ENCODE measurements at regions not wholly inside any gene's neighbourhood (a gene's known extent, or its start where the extent isn't known, plus 50 kb on each side); places are given as distances from the start of the nearest gene placed in this dataset.

GRCh38 chr4:55269995-55270394 is 76.0 kb upstream of the SRD5A3 start:
- no peak for DNase-seq (ENCODE audit: extremely low spot score, unreplicated experiment)
- Mint-ChIP-seq H3K27me3 (ENCODE audit: unreplicated experiment) (peaks cover 43% of the 10 kb centered on the region), H3K27ac (ENCODE audit: unreplicated experiment) (no peak overlapping the region), H3K36me3 (ENCODE audit: unreplicated experiment) (no peaks in the 10 kb centered on the region), H3K4me1 (ENCODE audit: unreplicated experiment) (no peaks in the 10 kb centered on the region), H3K4me3 (ENCODE audit: unreplicated experiment) (no peak overlapping the region), H3K9me3 (ENCODE audit: unreplicated experiment) (no peaks in the 10 kb centered on the region)
- no peak for TF ChIP-seq CTCF (IDR thresholded peaks at IDR 0.05)

- Mint-ChIP-seq H3K36me3 (ENCODE audit: unreplicated experiment) (no peaks in the 10 kb centered on the region), H3K4me1 (ENCODE audit: unreplicated experiment) (no peaks in the 10 kb centered on the region), H3K27me3 (ENCODE audit: unreplicated experiment) (peaks cover 48% of the 10 kb centered on the region), H3K4me3 (ENCODE audit: unreplicated experiment) (no peak overlapping the region), H3K27ac (ENCODE audit: unreplicated experiment) (no peak overlapping the region), H3K9me3 (ENCODE audit: unreplicated experiment) (no peaks in the 10 kb centered on the region)
- no peak for DNase-seq (ENCODE audit: extremely low spot score, unreplicated experiment)
- TF ChIP-seq CTCF (IDR thresholded peaks at IDR 0.05): no peak
Observed at GRCh38 chr4:55270481-55270880, 75.6 kb upstream of the SRD5A3 start.

- no peak overlapping the region for H3K27ac Mint-ChIP-seq (ENCODE audit: unreplicated experiment)
- TF ChIP-seq CTCF (IDR thresholded peaks at IDR 0.05): no peak
Observed at GRCh38 chr4:55272102-55272501, 73.9 kb upstream of the SRD5A3 start.

GRCh38 chr4:55272589-55272988 is 73.5 kb upstream of the SRD5A3 start:
- Mint-ChIP-seq H3K4me1 (ENCODE audit: unreplicated experiment) (no peaks in the 10 kb centered on the region), H3K27me3 (ENCODE audit: unreplicated experiment) (peaks cover 52% of the 10 kb centered on the region), H3K27ac (ENCODE audit: unreplicated experiment) (no peak overlapping the region), H3K4me3 (ENCODE audit: unreplicated experiment) (no peak overlapping the region), H3K36me3 (ENCODE audit: unreplicated experiment) (no peaks in the 10 kb centered on the region), H3K9me3 (ENCODE audit: unreplicated experiment) (no peaks in the 10 kb centered on the region)
- no peak for DNase-seq (ENCODE audit: extremely low spot score, unreplicated experiment)
- TF ChIP-seq CTCF (IDR thresholded peaks at IDR 0.05): no peak

More at GRCh38 chr4:55272102-55272501, 73.9 kb upstream of the SRD5A3 start:
- H3K27me3 Mint-ChIP-seq (ENCODE audit: unreplicated experiment): peaks cover 54% of the 10 kb centered on the region
- no peak overlapping the region for H3K4me3 Mint-ChIP-seq (ENCODE audit: unreplicated experiment)
- no peaks in the 10 kb centered on the region for H3K36me3 Mint-ChIP-seq (ENCODE audit: unreplicated experiment)
- DNase-seq (ENCODE audit: extremely low spot score, unreplicated experiment): no peak
- no peaks in the 10 kb centered on the region for H3K4me1 Mint-ChIP-seq (ENCODE audit: unreplicated experiment)
- H3K9me3 Mint-ChIP-seq (ENCODE audit: unreplicated experiment): no peaks in the 10 kb centered on the region

GRCh38 chr4:55277011-55277410 is 69.0 kb upstream of the SRD5A3 start:
- peaks cover 6% of the 10 kb centered on the region for H3K9me3 Mint-ChIP-seq (ENCODE audit: unreplicated experiment)
- peaks cover 66% of the 10 kb centered on the region for H3K27me3 Mint-ChIP-seq (ENCODE audit: unreplicated experiment)

More at GRCh38 chr4:55277011-55277410, 69.0 kb upstream of the SRD5A3 start:
- no peak for DNase-seq (ENCODE audit: extremely low spot score, unreplicated experiment)
- no peak for TF ChIP-seq CTCF (IDR thresholded peaks at IDR 0.05)
- Mint-ChIP-seq H3K4me3 (ENCODE audit: unreplicated experiment) (no peak overlapping the region), H3K36me3 (ENCODE audit: unreplicated experiment) (peaks cover 2% of the 10 kb centered on the region), H3K4me1 (ENCODE audit: unreplicated experiment) (no peaks in the 10 kb centered on the region), H3K27ac (ENCODE audit: unreplicated experiment) (no peak overlapping the region)
